Fibroblast of skin of right quadriceps (primary cell): ENCODE measurements at regions not wholly inside any gene's neighbourhood (a gene's known extent, or its start where the extent isn't known, plus 50 kb on each side); places are given as distances from the start of the nearest gene placed in this dataset.

ENCODE experiments used
- DNase-seq: peaks from one replicate; pipeline ENCODE4 v3.0.0-alpha.2; 2013

- no peak for DNase-seq
Observed at GRCh38 chr10:88136712-88137111, 273.3 kb downstream of the PTEN start.

- DNase-seq = no peak
Observed at GRCh38 chr10:88138319-88138848, 275.0 kb downstream of the PTEN start.

GRCh38 chr10:88147000-88147798 lies 283.8 kb downstream of the PTEN start:
- DNase-seq = no peak

- DNase-seq = peak; percentile 28
Observed at GRCh38 chr10:88149906-88150305, 286.5 kb downstream of the PTEN start.

GRCh38 chr10:88150339-88150738 lies 286.9 kb downstream of the PTEN start:
- peak; percentile 38 for DNase-seq

GRCh38 chr10:88152728-88153133 lies 289.3 kb downstream of the PTEN start:
- peak; percentile 99 for DNase-seq

GRCh38 chr10:88154596-88155250 lies 291.3 kb downstream of the PTEN start:
- peak; percentile 80 for DNase-seq

GRCh38 chr10:88156341-88156740 lies 292.9 kb downstream of the PTEN start:
- DNase-seq = peak; percentile 81

GRCh38 chr10:88157981-88158465 lies 294.6 kb downstream of the PTEN start:
- DNase-seq = peak; percentile 92

GRCh38 chr10:88158526-88159122 lies 295.2 kb downstream of the PTEN start:
- DNase-seq = no peak

- no peak for DNase-seq
Observed at GRCh38 chr10:88159127-88159829, 295.9 kb downstream of the PTEN start.

GRCh38 chr10:88161070-88161469 lies 297.6 kb downstream of the PTEN start:
- DNase-seq = no peak

GRCh38 chr10:88161756-88162155 lies 298.3 kb downstream of the PTEN start:
- no peak for DNase-seq

- no peak for DNase-seq
Observed at GRCh38 chr10:88162852-88163251, 299.4 kb downstream of the PTEN start.

- no peak for DNase-seq
Observed at GRCh38 chr10:88163572-88163971, 300.1 kb downstream of the PTEN start.

- no peak for DNase-seq
Observed at GRCh38 chr10:88164471-88164870, 301.0 kb downstream of the PTEN start.

GRCh38 chr10:88165849-88166271 lies 302.4 kb downstream of the PTEN start:
- DNase-seq = peak; percentile 92

- no peak for DNase-seq
Observed at GRCh38 chr10:88168171-88169036, 305.0 kb downstream of the PTEN start.

GRCh38 chr10:88169037-88169319 lies 305.6 kb downstream of the PTEN start:
- no peak for DNase-seq

- no peak for DNase-seq
Observed at GRCh38 chr10:88170628-88171027, 307.2 kb downstream of the PTEN start.

GRCh38 chr10:88172159-88172558 lies 308.7 kb downstream of the PTEN start:
- DNase-seq = no peak

GRCh38 chr10:88174391-88174790 lies 311.0 kb downstream of the PTEN start:
- no peak for DNase-seq
